Activated CD4-positive, alpha-beta T cell treated with anti-CD3 and anti-CD28 coated beads, Interleukin-2, amount 50 U/mL, for 48 hours (primary cell): ENCODE measurements at regions not wholly inside any gene's neighbourhood (a gene's known extent, or its start where the extent isn't known, plus 50 kb on each side); places are given as distances from the start of the nearest gene placed in this dataset.

ENCODE experiments used
- DNase-seq, 2 experiments: peaks; one replicate each; pipeline ENCODE4 v3.0.0-alpha.2; 2020

DNA sequence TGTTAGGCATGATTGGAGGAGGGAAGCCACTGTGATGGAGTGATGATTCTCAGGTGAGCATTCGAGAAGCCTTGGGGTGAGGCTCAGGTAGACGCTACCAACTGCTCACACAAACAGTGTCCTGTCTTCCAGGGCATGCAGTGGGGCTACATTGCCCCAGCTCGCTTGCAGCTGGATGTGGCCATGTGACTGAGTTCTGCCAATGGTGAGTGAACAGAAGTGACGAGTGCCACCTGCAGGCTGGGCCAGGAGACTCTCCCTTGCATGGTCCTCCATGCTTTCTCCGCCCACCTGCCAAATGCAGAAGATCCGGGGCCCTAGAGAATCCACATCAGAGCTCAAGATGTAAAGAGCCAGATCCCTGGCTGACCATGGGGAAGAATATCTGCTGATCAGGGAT is 195.9 kb downstream of the BCR start:
- DNase-seq, result peak; percentile 48 to 61

GRCh38 chr22:23375031-23375827 is 194.9 kb downstream of the BCR start:
- DNase-seq, result no peak

DNA sequence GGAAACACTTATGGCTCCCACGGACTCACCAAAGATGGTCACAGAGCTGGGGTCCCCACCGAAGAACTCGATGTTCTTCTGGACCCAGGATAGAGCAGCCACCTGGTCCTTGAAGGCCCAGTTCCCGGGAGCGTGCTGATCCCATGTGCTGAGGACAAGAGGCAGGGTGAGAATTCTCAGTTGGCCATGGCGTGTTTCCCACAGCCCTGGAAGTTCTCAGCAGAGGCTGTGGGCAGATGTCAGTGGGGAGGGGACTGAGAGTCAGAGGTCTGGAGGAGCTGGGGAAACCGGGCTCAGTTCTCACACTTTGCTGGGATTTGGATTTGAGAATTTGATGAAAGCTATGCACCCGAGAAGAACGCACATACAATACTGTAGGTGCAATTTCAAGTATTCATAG is 193.3 kb downstream of the BCR start:
- DNase-seq, result no peak

DNA sequence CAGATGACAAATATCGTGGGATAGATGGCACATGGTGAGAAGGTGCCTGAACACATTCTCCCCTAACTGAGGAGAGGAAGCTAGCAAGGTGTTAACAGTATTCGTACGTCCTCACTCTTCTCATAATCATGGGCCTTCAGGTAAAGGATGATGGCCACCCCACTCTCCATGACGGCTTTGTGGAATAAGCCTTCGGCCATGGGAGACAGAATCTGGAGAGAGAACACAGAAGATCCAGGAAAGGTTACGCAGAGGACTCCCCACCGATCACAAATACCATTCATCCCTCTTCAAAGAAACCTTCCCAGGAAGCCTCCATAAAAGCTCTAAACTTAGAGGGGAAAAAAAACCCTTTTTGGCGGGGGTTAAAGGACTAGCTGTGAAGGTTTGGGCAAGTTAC is 189.9 kb downstream of the BCR start:
- DNase-seq, result no peak

DNA sequence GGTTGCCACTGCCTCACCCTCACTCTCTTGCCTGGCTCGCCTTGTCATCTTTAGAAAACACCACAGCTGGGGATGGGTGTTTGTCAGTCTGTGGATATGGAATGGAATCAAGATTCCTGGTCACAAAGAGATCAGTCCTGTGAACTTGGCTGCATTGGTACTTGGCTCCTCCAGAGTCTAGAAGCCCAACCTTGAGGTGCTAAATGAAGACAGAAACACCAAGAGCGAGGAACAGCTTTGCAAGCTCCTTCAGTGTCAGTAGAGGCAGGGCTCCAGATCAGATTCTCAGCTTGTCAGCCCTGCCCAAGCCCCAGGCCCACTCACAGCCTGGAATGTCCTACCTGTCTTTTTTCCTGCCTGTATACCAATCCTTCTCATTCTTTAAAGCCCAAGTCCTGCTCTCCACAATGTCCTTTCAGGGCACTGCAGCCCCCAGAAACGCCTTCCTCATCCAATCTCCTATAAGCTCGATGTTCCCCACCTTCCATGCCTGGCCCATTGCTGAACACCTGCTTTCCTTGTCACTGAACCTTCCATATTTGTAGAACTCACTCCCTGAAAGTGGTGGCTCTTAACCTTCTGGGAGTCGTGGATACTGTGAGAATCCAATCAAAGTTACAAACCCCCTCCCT is 188.9 kb downstream of the BCR start:
- DNase-seq, result no peak
